ENCODE measurements at regions not wholly inside any gene's neighbourhood (a gene's known extent, or its start where the extent isn't known, plus 50 kb on each side); places are given as distances from the start of the nearest gene placed in this dataset.

DNA sequence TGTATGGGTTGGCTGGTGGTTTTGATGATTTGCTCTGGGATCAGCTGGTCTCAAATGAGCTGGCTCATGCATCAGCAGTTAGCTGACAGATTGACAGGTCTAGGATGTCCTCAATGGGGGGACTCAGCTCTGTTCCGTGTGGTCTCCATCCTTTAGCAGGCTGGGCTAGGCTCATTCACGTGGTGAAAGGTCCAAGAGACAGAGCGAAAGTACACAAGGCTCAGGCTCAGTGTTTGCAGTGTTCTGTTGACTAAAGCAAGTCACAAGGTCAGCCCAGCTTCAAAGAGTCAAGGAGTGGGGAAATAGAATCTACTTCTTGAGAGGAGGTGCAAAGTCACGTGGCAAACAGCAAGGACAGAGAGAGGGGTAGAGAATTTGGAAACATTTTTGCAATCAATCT, 126.5 kb upstream of the CMC1 start:
- Histone ChIP-seq H3K4me2 (ENCODE audit: low read length) (no peak overlapping the region), H3K9me3 (ENCODE audit: control insufficient read depth, insufficient read depth, low read length) (no peaks in the 10 kb centered on the region), H3F3A (ENCODE audit: control insufficient read depth, insufficient read depth) (no peaks in the 10 kb centered on the region), H3K9me2 (replicated peaks; ENCODE audit: control insufficient read depth, low read length) (no peaks in the 10 kb centered on the region), H3K4me1 (ENCODE audit: control insufficient read depth, low read length) (no peaks in the 10 kb centered on the region), H3K27me3 (ENCODE audit: control insufficient read depth, low read length) (no peaks in the 10 kb centered on the region), H3K36me3 (ENCODE audit: control insufficient read depth, low read length) (no peaks in the 10 kb centered on the region), H4K20me1 (ENCODE audit: control insufficient read depth, insufficient read depth, low read depth, low read length) (no peaks in the 10 kb centered on the region), H3K79me2 (ENCODE audit: control insufficient read depth, low read length) (no peaks in the 10 kb centered on the region), H3K27ac (ENCODE audit: low read depth, low read length) (no peak overlapping the region), H3K4me3 (ENCODE audit: low read length) (no peak overlapping the region)
- TF ChIP-seq CTCF (IDR thresholded peaks at IDR 0.05; ENCODE audit: low read depth, low read length, poor library complexity, severe bottlenecking) (no peak), EZH2phosphoT487 (IDR thresholded peaks at IDR 0.05; ENCODE audit: borderline replicate concordance, low read length) (no peak)

GRCh38 chr3:28115316-28115715, 126.1 kb upstream of the CMC1 start:
- H3K79me2 ChIP-seq (ENCODE audit: control insufficient read depth, low read length): no peaks in the 10 kb centered on the region

GRCh38 chr3:28117598-28117997, 123.8 kb upstream of the CMC1 start:
- H3K4me3 ChIP-seq (ENCODE audit: low read length): no peak overlapping the region

More at GRCh38 chr3:28115316-28115715, 126.1 kb upstream of the CMC1 start:
- Histone ChIP-seq H3K9me2 (replicated peaks; ENCODE audit: control insufficient read depth, low read length) (no peaks in the 10 kb centered on the region), H4K20me1 (ENCODE audit: control insufficient read depth, insufficient read depth, low read depth, low read length) (no peaks in the 10 kb centered on the region), H3K4me2 (ENCODE audit: low read length) (no peak overlapping the region), H3K27me3 (ENCODE audit: control insufficient read depth, low read length) (no peaks in the 10 kb centered on the region), H3F3A (ENCODE audit: control insufficient read depth, insufficient read depth) (no peaks in the 10 kb centered on the region), H3K36me3 (ENCODE audit: control insufficient read depth, low read length) (no peaks in the 10 kb centered on the region), H3K9me3 (ENCODE audit: control insufficient read depth, insufficient read depth, low read length) (no peaks in the 10 kb centered on the region), H3K4me3 (ENCODE audit: low read length) (no peak overlapping the region), H3K4me1 (ENCODE audit: control insufficient read depth, low read length) (no peaks in the 10 kb centered on the region), H3K27ac (ENCODE audit: low read depth, low read length) (no peak overlapping the region)
- TF ChIP-seq CTCF (IDR thresholded peaks at IDR 0.05; ENCODE audit: low read depth, low read length, poor library complexity, severe bottlenecking): no peak
- TF ChIP-seq EZH2phosphoT487 (IDR thresholded peaks at IDR 0.05; ENCODE audit: borderline replicate concordance, low read length): no peak

More at GRCh38 chr3:28117598-28117997, 123.8 kb upstream of the CMC1 start:
- H3K9me3 ChIP-seq (ENCODE audit: control insufficient read depth, insufficient read depth, low read length): no peaks in the 10 kb centered on the region
- H3K27ac ChIP-seq (ENCODE audit: low read depth, low read length): no peak overlapping the region
- H3K27me3 ChIP-seq (ENCODE audit: control insufficient read depth, low read length): no peaks in the 10 kb centered on the region; the same call in 1 of the 2 replicates
- no peaks in the 10 kb centered on the region for H3F3A ChIP-seq (ENCODE audit: control insufficient read depth, insufficient read depth)
- H3K4me1 ChIP-seq (ENCODE audit: control insufficient read depth, low read length): no peaks in the 10 kb centered on the region
- TF ChIP-seq EZH2phosphoT487 (IDR thresholded peaks at IDR 0.05; ENCODE audit: borderline replicate concordance, low read length) (no peak), CTCF (IDR thresholded peaks at IDR 0.05; ENCODE audit: low read depth, low read length, poor library complexity, severe bottlenecking) (no peak)
- H3K79me2 ChIP-seq (ENCODE audit: control insufficient read depth, low read length): no peaks in the 10 kb centered on the region
- H4K20me1 ChIP-seq (ENCODE audit: control insufficient read depth, insufficient read depth, low read depth, low read length): no peaks in the 10 kb centered on the region
- H3K36me3 ChIP-seq (ENCODE audit: control insufficient read depth, low read length): no peaks in the 10 kb centered on the region
- H3K4me2 ChIP-seq (ENCODE audit: low read length): no peak overlapping the region
- H3K9me2 ChIP-seq (replicated peaks; ENCODE audit: control insufficient read depth, low read length): no peaks in the 10 kb centered on the region

Measured in DOHH2 (cell line).